ENCODE measurements at regions not wholly inside any gene's neighbourhood (a gene's known extent, or its start where the extent isn't known, plus 50 kb on each side); places are given as distances from the start of the nearest gene placed in this dataset.

GRCh38 chr2:138974651-138975050, 194.5 kb upstream of the NXPH2 start:
- TF ChIP-seq CTCF (IDR thresholded peaks at IDR 0.05; ENCODE audit: insufficient read depth, low read length) (no peak), REST (IDR thresholded peaks at IDR 0.05; ENCODE audit: insufficient replicate concordance, low read depth) (no peak), POLR2AphosphoS5 (IDR thresholded peaks at IDR 0.05; ENCODE audit: low read depth) (no peak)
